NCI-H526 treated with DMSO at 0.1 percent for 48 hours (cell line): ENCODE measurements at regions not wholly inside any gene's neighbourhood (a gene's known extent, or its start where the extent isn't known, plus 50 kb on each side); places are given as distances from the start of the nearest gene placed in this dataset.

ENCODE experiments used
- DNase-seq: peaks from one replicate; lab custom pipeline; 2025; lab: John Stamatoyannopoulos, UW

DNA sequence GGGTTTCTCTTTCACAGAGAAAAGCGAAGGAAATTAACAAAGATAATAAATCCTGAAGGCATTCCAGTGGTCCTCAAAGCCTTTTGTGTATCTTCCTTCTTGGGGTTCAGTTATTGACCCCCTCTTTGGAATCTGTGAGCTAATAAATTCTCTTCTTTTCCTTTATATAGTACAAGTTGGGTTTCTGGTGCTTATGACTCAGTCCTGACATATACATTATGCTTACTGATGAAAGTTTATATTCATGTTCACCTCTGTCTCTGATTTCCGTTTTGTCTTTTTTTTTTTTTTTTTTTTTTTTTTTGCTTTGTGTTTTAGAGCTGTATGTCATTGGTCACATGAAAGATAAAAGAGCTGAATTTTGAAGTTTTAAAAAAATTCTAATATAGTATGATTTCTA lies 230.7 kb upstream of the RBMS3 start:
- DNase-seq = no peak

DNA sequence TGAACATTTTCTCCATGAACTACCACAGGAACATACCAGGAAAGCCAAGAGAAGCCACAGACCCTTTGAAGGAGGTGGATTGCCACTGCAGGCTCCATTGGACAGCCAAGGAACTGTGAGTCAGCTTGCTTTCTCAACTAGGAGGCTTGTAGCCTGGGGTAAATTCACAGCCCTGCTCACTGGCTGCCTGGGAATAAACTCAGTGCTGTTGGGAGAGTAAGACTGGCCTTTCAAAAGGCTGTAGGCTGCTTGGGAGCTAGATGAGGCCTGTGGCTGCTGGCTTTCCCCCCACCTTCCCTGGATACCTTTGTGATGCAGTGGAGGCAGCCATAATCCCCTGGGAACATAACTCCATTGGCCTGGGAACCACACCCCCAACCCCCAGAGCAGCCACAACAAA lies 223.5 kb upstream of the RBMS3 start:
- DNase-seq = no peak

DNA sequence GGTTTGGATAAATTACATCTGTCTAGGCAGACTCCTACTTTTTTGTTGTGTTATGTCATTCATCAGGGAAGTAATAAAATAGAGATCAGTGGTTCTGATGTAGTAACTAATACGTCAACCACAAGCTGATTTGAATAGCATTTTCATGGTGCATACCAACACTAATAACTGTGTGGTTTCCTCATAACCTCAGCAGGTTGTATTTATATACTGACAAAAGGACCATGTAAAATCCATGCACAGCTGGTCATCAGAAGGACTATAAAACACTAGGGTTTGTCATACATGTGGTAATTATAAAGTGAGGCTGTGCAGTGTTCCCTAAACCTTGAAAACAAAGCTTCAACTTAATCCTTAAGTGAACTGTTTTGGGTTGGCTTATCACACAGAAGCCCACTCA lies 216.8 kb upstream of the RBMS3 start:
- peak; percentile 36 for DNase-seq

DNA sequence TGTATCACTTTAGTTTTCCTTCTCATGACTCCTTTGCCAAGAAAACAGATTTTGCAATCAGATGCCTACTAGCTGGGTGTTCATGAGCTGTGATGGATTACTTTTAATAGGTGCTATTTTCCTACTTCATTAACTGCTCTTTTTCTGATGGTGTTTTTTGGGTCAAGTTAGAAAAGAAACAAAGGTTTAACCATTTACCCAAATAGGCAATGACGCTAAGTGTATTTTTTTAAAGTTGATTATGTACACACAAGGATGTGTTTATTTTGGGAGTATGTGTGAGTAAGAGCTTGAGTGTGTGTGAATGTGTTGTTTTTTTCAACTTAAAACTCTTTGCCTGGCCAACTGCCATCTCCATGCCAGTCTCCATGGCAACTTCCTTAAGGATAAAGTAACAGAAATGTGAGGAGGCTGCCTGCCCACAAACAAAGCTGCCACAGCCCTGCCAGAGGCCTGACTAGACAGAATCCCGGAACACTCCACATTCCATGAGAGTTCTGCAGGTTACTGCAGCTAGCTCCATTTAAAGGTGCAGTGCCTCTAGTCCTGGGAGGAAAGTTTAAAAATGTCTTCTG lies 215.6 kb upstream of the RBMS3 start:
- DNase-seq = no peak

DNA sequence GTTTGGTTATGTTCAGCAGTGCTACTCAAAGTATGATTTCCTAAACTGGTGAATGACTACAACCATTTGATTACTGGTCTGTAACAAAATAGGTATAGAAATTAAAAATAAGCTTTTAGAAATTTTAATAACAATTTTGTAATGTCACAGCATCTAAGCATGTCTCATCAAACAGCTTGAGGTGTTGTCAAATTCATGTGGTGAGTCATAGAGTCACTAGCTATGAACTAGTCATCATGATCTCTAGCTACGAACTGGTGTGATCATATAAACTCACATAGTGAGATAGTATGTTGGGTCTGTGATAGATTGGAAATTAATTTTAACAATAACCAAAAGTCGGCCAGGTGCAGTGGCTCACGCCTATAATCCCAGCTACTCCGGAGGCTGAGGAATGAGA lies 213.9 kb upstream of the RBMS3 start:
- DNase-seq = no peak

DNA sequence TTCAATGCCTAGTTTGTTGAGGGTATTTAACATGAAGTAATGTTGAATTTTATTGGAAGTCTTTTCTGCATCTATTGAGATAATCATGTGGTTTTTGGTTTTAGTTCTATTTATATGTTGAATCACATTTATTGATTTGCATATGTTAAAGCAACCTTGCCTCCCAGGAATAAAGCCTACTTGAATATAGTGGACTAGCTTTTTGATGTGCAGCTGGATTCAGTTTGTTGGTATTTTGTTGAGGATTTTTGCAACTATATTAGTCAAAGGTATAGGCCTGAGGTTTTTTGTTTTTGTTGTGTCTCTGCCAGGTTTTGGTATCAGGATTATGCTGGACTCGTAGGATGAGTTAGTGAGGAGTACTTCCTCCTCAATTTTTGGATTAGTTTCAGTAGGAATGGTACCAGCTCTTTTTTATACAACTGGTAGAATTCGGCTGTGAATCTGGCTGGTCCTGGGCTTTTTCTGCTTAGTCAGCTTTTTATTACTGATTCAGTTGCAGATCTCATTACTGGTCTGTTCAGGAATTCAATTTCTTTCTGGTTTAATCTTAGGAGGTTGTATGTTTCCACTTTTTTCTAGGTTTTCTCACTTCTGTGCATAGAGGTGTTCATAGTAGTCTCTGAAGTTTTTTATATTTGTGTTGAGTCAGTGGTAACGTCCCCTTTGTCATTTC lies 209.8 kb upstream of the RBMS3 start:
- DNase-seq = no peak

DNA sequence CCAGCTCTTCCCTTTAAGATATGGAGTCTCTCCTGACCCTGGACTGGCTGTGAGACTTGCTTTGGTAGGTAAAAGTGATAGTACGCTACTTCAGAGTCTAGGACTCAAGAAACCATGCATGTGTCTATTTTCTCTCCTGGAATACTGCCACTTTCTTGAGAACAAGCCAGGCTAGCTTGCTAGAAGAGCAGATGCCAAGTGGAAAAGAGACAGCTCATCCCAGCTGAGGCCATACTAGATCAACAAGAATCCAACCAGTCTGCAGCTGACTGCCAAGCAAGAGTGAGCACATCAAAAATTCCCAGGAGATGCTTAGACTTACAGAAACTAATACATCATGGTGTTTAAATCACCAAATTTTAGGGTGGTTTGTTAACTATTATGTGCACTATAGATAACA lies 208.3 kb upstream of the RBMS3 start:
- DNase-seq = no peak

DNA sequence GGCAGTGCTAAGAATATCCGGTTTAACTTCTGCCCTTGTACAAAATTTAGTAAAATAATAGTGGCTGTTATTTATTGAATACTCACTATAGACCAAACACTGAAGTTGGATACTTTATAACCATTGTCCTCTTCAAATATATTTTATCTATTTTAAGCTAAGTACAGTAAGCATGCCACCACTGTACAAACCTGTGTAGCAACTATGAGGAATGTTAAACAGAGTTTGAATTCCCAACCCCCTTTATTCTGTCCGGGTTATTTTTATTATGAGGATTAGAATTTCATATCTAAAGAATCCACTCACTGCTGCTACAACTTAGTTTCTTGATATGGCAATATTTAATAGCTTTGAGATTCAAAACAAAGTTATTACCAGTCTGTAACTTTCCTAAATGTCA lies 203.5 kb upstream of the RBMS3 start:
- no peak for DNase-seq

DNA sequence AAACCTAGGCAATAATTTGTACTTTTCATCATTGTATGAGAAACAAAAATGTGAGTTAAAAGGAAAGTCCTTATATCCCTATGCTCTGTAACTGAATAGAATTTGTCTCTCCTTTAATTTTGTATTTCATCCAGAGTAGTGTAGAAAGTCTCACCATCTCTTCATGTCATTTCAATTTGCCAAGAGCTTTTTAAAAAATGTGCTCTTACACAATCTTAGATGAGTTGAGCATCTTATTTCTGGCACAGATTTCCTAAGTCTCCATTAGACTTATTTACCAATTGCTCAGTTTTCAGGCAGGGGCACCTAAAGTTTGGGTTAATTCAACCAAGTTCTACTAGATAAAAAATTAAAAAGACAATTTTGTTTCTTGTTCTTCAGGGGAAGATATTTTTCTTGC lies 201.5 kb upstream of the RBMS3 start:
- no peak for DNase-seq

DNA sequence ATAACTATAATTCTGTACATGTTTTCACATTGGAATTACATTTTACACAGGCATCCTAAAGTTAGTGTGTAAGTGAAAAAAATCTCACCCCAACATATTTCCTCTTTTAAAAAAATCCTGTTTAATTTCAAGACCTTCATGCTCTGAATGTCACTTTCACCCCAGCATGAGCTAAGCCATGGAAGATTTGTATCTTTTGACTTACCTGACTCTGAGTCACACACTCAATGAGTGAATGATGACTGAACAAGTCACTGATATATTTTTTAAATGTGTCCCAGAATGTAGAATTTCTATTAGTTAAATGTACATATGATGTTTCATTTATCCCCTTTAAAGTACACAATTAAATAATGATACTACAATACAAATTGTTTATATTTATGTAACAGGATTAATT lies 199.9 kb upstream of the RBMS3 start:
- no peak for DNase-seq

DNA sequence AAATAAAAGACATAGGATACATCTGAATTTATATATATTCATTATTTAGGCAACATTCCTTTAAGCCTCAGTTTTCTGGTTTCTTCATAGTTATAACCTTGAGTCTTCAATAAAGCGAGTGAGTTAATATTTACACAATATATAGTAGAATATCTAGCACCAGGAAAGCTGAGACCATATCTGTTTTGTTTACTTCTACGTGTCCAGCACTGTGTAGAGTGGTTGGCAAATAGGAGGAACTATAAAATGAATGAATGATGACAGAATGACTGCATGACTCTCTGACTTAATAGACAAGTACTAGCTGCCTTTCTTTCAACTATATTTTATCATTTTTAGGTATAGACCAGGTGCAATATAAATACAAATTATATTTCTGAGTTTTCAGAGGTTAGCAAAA lies 197.8 kb upstream of the RBMS3 start:
- DNase-seq = no peak

DNA sequence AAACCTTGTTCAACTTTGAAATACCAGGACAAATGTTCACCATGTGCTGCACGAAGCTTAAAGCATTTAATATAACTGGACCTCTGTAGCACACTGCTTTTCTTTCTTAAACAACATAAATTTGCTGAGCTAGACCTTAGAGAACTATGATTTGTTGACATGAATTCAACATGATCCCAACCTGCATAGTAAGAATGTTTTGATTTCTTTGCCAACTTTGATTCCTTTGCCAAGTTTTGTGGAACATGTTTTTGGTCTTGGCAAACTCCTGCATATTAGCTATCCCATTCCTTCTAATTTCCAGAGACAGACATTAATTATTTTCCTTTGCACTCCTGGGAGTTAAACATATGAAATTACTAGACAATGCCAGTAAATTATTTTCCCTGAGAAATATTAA lies 197.2 kb upstream of the RBMS3 start:
- DNase-seq = no peak

DNA sequence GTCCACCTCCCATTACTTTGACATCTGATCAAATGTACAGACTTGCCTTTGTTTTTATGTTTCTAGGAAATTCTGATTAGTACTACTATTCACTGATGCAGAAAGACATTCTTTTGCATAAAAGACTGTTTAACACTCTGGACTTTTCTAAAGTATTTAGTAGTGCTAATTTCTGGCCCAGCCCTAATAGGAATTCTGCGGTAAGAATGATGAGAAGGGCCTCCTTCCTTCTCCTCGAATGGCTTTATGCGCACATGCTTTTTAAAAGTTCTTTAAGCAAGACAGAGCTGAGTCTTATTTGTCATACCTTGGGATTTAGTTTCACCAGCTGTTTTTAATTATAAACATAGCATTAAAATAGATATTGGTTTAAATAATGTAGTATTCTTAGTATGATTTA lies 192.3 kb upstream of the RBMS3 start:
- DNase-seq = no peak

DNA sequence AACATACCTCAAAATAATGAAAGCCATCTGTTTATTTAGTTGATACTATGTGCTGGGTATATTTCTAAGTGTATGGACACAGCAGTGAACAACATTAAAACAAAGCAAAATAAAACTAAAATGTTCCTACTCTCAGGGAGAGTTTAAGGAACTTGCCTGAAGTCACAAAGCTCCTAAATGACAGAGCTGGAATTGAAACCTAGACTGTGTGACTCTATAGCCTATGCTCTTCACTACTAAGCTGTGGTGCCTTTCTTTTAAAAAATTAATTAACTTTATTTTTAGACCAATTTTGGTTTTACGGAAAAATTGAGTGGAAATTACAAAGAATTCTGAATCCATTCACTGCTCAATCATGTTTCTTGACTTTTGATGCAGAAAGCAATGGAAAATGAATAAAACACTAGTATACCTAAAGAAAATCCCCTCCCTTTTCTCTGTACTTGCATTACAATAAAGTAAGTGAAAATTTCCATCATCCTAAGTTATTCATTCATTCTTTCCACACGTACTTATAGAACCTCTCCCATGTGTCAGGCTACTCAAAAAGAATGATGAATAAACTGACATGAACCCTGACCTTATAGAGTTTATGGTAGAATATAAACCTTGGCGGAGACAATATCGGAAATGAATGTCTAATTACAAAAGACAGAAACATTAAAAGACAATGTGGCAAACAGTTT lies 189.8 kb upstream of the RBMS3 start:
- DNase-seq = no peak

DNA sequence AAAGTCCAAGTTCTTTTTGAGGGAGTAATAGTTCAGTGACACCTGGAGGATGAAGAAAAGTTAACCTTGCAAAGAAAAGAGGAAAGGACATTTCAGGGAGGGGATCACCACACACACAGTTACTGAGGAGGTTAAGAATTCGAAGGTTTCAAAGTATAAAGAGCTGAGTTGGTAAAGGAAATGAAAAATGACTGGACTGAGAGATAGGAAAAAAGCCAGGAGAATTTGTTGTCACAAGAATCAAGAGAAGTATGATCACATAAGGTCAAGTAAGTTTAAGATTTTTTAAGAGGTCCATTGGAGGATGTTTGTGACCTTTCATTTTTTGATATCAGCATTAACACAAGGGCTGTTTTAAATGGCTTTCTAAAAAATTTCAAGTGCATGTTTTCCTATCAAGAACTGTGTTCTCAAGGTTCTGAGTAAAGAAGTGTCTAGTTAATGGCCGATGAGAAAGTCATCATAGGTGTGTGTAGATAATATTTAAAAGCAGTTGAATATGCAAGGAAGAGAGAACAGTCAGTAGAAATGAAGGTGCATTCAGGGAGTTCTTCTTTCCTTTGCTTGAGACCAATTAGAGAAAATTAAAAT lies 189.2 kb upstream of the RBMS3 start:
- DNase-seq = no peak

DNA sequence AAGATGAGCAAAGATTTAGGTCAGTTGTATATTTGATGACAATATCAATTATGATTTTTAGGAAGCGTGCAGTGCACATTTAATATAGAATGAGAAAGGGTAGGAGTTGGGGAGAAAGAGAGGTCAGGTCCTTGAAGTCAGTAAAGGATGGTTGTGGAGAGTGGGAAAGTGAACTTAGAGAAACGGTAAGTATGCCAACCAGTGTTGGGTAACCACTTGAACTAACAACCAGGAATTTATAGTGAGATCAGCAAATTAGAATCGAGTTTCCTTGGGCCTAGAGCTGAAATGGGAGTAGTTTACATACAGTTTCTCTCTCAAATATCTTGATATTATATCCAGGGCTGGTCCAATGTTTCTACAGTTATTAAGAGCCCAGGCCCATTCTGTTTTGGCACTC lies 188.5 kb upstream of the RBMS3 start:
- DNase-seq = no peak

DNA sequence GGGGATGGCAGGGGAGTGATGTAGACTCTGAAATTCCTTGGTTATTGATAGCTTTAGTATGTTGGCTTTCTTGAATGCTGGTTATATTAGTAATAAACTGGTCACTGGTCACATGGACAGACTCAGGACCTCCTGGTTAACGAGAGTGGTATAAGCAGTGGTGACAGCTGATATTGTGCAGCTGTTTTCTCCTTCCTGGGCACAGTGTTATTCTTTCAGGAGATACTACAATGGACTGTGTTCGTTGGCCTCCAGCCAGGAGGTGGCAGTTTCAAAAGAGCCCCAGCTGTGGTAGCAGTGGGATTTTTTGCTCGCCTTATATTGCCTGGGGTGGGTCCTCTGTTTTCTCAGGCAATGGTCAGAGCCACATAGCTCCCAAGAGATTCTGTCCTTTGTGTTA lies 181.6 kb upstream of the RBMS3 start:
- DNase-seq = no peak

DNA sequence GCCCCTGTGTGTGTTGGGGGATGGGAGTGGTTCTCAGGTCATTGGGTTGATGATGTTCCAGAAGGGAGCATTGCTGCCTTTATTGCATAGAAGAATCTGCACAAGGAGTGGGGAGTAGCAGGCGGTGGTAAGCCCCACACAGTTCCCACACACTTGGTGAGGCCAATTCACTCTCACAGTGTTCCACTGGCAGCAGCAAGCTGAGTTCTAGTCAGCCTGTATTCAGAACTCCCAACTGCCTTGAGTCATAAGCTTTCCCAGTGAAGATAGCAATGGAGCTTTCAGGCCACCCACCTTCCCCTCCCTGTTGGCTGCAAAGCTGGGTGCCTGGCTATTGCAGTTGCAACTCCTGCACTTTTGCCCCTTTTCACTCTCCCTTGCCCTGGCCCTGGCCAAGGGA lies 181.1 kb upstream of the RBMS3 start:
- DNase-seq = no peak

DNA sequence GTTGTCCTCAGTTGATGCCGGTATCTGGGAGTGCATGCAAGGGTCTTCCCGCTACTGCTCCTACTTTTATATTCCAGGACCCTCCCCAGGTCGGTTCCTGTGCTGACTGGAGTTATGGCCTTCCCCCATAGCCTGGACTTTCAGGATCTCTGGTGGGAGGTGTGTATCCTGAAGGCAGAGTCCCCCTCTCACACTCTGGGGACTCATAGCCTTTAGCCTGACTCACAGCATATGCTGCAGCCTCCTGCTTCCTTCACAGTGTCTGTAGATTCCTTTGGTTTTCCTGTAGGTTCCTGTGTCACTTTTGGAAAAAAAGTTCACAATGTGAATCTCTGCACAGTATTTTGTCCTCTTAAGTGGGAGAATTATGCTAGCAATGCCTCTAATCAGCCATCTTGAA lies 180.6 kb upstream of the RBMS3 start:
- no peak for DNase-seq

DNA sequence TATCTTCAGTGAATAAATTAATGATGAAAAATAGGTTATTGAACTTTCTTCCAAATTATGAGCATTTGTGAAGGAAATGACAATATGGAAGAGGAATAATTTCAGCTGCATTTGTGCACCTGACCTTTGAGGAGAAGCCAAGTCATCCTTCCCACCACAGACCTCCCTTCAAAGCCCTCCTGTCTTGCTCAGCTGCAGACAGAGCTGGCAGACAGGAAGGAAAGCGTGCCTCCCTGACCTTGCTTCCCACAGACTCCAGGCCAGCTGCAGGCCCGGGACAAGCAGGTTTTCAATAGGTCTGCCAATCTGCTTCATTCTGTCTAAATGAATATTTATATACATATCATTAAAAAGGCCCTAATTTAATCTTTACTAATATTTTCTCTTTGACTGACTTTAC lies 152.9 kb upstream of the RBMS3 start:
- DNase-seq = no peak

DNA sequence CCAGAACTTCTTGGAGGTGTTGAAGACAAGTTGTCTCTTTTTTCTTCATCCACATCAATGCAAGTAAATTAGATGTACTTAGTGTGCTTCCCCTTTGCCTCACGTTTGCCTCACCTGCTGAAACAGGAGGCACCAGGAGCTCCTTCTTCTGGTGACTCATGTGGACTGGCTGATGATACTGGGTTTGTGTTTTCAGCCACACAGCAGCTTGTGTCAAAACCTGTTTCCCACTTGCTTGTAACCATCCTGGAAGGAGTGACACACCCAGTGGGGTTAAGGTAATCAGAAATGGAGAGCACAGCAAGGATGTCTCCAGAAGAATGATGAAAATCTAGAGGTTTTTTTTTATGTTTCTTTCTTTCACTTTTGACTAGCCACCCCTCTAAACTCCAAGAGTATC lies 143.3 kb upstream of the RBMS3 start:
- DNase-seq = no peak

DNA sequence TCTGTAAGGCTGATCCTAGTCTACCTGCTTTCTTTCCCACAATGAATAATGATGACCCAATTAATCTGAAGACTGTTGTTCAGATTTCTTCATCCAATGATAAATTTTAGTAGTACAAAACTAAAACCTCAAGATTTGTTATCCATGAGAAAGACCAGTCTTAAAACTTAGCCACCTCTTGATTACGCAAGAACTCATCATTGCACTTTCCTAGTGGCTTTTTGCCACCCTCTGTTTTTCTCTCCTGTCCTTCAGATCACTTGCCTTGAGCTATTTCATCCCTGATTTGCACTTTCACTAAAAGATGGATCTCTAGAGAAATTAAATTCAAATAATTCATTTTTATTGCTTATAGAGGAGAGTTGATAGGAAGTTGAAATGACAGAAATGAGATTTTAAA lies 142.7 kb upstream of the RBMS3 start:
- DNase-seq = no peak

DNA sequence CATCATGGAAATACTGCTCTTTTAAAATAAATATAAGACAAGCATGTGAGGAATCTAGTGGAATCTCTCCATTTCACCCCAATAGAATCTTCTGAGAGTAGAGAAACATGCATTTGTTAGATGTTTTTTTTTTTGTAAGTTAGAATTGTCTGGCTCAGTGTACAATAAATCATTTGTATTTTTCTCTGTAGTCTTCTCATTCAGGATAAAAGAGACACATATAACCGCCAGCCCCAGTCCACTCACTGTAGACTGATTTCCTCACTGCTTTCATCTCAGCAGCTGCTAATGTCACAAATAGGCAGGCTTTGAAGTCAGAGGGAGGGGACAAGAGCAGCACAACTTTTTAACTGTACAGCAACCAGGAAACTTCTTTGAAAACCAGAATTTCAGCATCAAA lies 140.2 kb upstream of the RBMS3 start:
- DNase-seq = no peak
